HL-60 (cell line): ENCODE measurements at regions not wholly inside any gene's neighbourhood (a gene's known extent, or its start where the extent isn't known, plus 50 kb on each side); places are given as distances from the start of the nearest gene placed in this dataset.

Source experiments
- DNase-seq, 2 experiments: peaks; one replicate each; pipeline ENCODE4 v3.0.0-alpha.2; 2010 to 2020; ENCODE audit warnings: low read depth in 1 of 2, low spot score in 1 of 2
- H3K27ac ChIP-seq: fragments of 250-450 bp; sonication (Bioruptor Pico); replicated peaks from 2 replicates; pipeline ENCODE4 v1.5.1; 2020; ENCODE audit warnings: mild to moderate bottlenecking, moderate library complexity
- H3K27me3 ChIP-seq: fragments of 250-450 bp; sonication (Bioruptor Pico); 2 replicates; pipeline ENCODE4 v1.5.1; 2021; ENCODE audit warnings: mild to moderate bottlenecking, moderate library complexity; ENCODE audit not compliant: insufficient read depth, poor library complexity, severe bottlenecking
- H3K4me3 ChIP-seq: replicated peaks from 2 replicates; pipeline ENCODE4 v1.5.1; 2011; ENCODE audit warnings: mild to moderate bottlenecking, control low read depth, low read length; ENCODE audit not compliant: insufficient read depth
- GABPA ChIP-seq: IDR thresholded peaks from 2 replicates; pipeline ENCODE4 v1.6.1; 2012; ENCODE audit warnings: low read depth
- POLR2AphosphoS5 ChIP-seq: IDR thresholded peaks from 2 replicates; pipeline ENCODE4 v1.6.1; 2012; ENCODE audit warnings: low read depth
- SPI1 ChIP-seq: IDR thresholded peaks from 2 replicates; pipeline ENCODE4 v1.6.1; 2012; ENCODE audit warnings: low read depth, mild to moderate bottlenecking, borderline replicate concordance
- TF ChIP-seq, protein P1 (sequence below): IDR thresholded peaks from 2 replicates; pipeline ENCODE4 v1.6.1; 2012; ENCODE audit warnings: low read depth; ENCODE audit not compliant: insufficient replicate concordance
- TF ChIP-seq, protein P2 (sequence below): IDR thresholded peaks from one replicate; pipeline ENCODE4 v1.5.1; 2011; ENCODE audit warnings: low read length, control low read depth, inconsistent platforms; ENCODE audit not compliant: insufficient read depth

DNA sequence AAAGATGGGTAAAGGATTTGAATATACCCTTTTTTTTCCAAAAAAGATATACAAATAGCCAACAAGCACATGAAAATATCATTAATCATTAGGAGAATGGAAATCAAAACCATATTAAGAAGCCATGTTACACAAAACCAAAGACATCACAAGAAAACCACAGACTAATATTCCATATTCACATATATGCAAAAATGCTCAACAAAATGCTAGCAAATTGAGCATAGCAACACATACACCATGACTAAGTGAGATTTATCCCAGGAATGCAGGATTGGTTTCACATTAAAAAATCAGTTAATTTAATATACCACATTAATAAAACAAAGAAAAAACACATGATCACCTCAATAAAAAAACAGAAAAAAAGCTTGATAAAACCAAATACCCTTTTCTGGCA is 84.7 kb upstream of the LMNTD1 start:
- TF ChIP-seq, protein P1, sequence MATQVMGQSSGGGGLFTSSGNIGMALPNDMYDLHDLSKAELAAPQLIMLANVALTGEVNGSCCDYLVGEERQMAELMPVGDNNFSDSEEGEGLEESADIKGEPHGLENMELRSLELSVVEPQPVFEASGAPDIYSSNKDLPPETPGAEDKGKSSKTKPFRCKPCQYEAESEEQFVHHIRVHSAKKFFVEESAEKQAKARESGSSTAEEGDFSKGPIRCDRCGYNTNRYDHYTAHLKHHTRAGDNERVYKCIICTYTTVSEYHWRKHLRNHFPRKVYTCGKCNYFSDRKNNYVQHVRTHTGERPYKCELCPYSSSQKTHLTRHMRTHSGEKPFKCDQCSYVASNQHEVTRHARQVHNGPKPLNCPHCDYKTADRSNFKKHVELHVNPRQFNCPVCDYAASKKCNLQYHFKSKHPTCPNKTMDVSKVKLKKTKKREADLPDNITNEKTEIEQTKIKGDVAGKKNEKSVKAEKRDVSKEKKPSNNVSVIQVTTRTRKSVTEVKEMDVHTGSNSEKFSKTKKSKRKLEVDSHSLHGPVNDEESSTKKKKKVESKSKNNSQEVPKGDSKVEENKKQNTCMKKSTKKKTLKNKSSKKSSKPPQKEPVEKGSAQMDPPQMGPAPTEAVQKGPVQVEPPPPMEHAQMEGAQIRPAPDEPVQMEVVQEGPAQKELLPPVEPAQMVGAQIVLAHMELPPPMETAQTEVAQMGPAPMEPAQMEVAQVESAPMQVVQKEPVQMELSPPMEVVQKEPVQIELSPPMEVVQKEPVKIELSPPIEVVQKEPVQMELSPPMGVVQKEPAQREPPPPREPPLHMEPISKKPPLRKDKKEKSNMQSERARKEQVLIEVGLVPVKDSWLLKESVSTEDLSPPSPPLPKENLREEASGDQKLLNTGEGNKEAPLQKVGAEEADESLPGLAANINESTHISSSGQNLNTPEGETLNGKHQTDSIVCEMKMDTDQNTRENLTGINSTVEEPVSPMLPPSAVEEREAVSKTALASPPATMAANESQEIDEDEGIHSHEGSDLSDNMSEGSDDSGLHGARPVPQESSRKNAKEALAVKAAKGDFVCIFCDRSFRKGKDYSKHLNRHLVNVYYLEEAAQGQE = no peak
- TF ChIP-seq POLR2AphosphoS5 (no peak), GABPA (no peak), SPI1 (no peak)

DNA sequence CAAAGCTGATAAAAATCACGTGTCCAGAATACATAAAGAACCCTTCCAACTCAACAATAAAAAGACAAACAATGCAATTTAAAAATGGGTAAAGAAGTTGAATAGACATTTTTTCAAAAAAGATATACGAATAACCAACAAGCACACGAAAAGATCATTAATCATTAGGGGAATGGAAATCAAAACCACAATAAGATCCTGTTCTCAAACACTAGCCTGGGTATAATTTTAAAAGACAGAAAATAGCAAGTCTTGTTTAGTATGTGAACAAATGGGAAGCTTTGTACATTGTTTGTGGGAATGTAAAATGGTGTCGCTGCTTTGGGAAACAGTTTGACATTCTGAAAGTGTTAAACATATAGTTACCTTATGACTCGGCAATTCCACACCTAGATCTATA is 86.3 kb upstream of the LMNTD1 start:
- H3K27me3 ChIP-seq = no peaks in the 10 kb centered on the region
- H3K4me3 ChIP-seq = no peak overlapping the region
- no peak for DNase-seq
- H3K27ac ChIP-seq = no peak overlapping the region
- TF ChIP-seq, protein P1 = no peak
- TF ChIP-seq, protein P2, sequence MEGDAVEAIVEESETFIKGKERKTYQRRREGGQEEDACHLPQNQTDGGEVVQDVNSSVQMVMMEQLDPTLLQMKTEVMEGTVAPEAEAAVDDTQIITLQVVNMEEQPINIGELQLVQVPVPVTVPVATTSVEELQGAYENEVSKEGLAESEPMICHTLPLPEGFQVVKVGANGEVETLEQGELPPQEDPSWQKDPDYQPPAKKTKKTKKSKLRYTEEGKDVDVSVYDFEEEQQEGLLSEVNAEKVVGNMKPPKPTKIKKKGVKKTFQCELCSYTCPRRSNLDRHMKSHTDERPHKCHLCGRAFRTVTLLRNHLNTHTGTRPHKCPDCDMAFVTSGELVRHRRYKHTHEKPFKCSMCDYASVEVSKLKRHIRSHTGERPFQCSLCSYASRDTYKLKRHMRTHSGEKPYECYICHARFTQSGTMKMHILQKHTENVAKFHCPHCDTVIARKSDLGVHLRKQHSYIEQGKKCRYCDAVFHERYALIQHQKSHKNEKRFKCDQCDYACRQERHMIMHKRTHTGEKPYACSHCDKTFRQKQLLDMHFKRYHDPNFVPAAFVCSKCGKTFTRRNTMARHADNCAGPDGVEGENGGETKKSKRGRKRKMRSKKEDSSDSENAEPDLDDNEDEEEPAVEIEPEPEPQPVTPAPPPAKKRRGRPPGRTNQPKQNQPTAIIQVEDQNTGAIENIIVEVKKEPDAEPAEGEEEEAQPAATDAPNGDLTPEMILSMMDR = no peak
- TF ChIP-seq POLR2AphosphoS5 (no peak), SPI1 (no peak), GABPA (no peak)

More for the DNA sequence above, 84.7 kb upstream of the LMNTD1 start:
- DNase-seq = no peak
- H3K27me3 ChIP-seq = no peaks in the 10 kb centered on the region
- no peak overlapping the region for H3K27ac ChIP-seq
- H3K4me3 ChIP-seq = no peak overlapping the region

DNA sequence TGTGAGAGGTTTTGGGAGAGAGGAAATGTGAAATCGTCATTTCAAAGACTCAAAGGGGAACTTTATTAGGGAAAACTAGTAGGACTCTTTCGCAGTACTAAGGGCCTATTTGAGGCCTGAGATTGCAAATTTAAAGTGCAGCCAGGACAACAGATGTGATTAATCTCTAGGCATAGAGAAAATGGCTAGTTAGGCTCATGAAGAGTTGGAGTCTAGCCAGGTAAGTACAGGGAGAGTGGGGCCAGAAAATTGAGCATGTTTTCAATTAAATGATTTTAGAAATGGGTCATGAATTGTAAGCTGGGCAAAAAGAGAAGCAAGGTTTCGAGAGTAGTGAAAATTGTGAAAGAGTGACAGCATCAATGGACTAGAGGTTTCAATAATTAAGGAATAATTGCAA is 91.9 kb upstream of the LMNTD1 start:
- H3K4me3 ChIP-seq = no peak overlapping the region
- no peaks in the 10 kb centered on the region for H3K27me3 ChIP-seq
- H3K27ac ChIP-seq = no peak overlapping the region
- TF ChIP-seq, protein P1 = no peak
- DNase-seq = no peak

DNA sequence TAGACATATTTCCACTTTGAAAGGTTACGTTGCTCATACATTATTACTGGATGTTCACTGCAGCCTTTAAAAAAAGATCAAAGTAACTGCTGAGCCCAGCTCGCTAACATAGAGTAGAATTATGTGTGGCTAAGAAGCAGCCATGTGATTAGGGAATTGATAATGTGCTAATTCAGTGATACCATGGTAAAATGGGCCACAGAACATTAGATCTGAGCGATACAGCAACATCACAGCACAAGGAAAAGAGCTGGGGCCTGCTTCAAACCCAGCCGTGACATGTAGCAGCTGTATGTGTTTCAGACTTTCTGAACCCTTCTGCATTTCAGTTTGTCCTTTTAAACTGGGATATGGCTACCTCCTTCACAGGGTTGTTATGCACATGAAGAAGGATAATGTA is 92.3 kb upstream of the LMNTD1 start:
- TF ChIP-seq POLR2AphosphoS5 = no peak
- TF ChIP-seq, protein P1 = no peak
- TF ChIP-seq GABPA = no peak
- TF ChIP-seq, protein P2 = no peak
- no peak for TF ChIP-seq SPI1
- no peak for DNase-seq
- H3K4me3 ChIP-seq = no peak overlapping the region
- no peak overlapping the region for H3K27ac ChIP-seq
- H3K27me3 ChIP-seq = no peaks in the 10 kb centered on the region
